Activated CD8-positive, alpha-beta T cell treated with anti-CD3 and anti-CD28 coated beads for 36 hours (primary cell): ENCODE measurements at regions not wholly inside any gene's neighbourhood (a gene's known extent, or its start where the extent isn't known, plus 50 kb on each side); places are given as distances from the start of the nearest gene placed in this dataset.

Experiments
- ATAC-seq: fragments of 200-7000 bp; cut with Tn5 transposase; one replicate; pipeline ENCODE4 v1.10.0; 2021; ENCODE audit warnings: mild to moderate bottlenecking, moderate library complexity
- CTCF ChIA-PET: fragments of 350-600 bp; sonication (Branson Sonifier 250); formaldehyde crosslinking; loops from one replicate; lab custom pipeline; 2021; ENCODE audit warnings: antibody characterized with exemption; lab: Charles Lee
- POLR2A ChIA-PET: fragments of 350-600 bp; sonication (Branson Sonifier 250); formaldehyde crosslinking; loops from one replicate; lab custom pipeline; 2021; ENCODE audit warnings: antibody characterized with exemption; lab: Charles Lee
- DNase-seq: peaks from one replicate; pipeline ENCODE4 v3.0.0-alpha.2; 2020
- H3K27ac Mint-ChIP-seq: one replicate; pipeline ENCODE4 v1.8.0; 2021; ENCODE audit warnings: mild to moderate bottlenecking, mixed read lengths
- H3K27me3 Mint-ChIP-seq: one replicate; pipeline ENCODE4 v1.8.0; 2021; ENCODE audit warnings: mixed read lengths
- H3K36me3 Mint-ChIP-seq: one replicate; pipeline ENCODE4 v1.8.0; 2021; ENCODE audit warnings: low read depth, mixed read lengths
- H3K4me1 Mint-ChIP-seq: one replicate; pipeline ENCODE4 v1.8.0; 2021; ENCODE audit warnings: low read depth, mixed read lengths
- H3K4me3 Mint-ChIP-seq: one replicate; pipeline ENCODE4 v1.8.0; 2021; ENCODE audit warnings: mild to moderate bottlenecking, moderate library complexity, mixed read lengths
- H3K9me3 Mint-ChIP-seq: one replicate; pipeline ENCODE4 v1.8.0; 2021; ENCODE audit warnings: mixed read lengths
- CTCF ChIP-seq: fragments of 200-600 bp; IDR thresholded peaks from one replicate; pipeline ENCODE4 v1.8.0; 2022; ENCODE audit warnings: antibody characterized with exemption, mild to moderate bottlenecking
- intact Hi-C: fragments of 100-400 bp; cut with micrococcal nuclease; formaldehyde crosslinking; loops from one replicate; pipeline ENCODE4 v1.10.0; 2022

GRCh38 chr6:8900056-8900455, 464.7 kb upstream of the SLC35B3 start:
- ChIA-PET CTCF (no interaction called here), POLR2A (no interaction called here)
- Mint-ChIP-seq H3K27me3 (peaks cover 1% of the 10 kb centered on the region), H3K27ac (no peak overlapping the region), H3K4me3 (no peak overlapping the region), H3K36me3 (no peaks in the 10 kb centered on the region), H3K4me1 (no peaks in the 10 kb centered on the region), H3K9me3 (peaks cover 3% of the 10 kb centered on the region)
- no peak for TF ChIP-seq CTCF
- intact Hi-C loops, result no loop called here
- DNase-seq (no peak), ATAC-seq (no peak)

- H3K4me3 Mint-ChIP-seq, result no peak overlapping the region
Observed at GRCh38 chr6:8889514-8889913, 454.2 kb upstream of the SLC35B3 start.

GRCh38 chr6:8888468-8888867, 453.1 kb upstream of the SLC35B3 start:
- CTCF ChIA-PET, result no interaction called here
- no peak for DNase-seq
- POLR2A ChIA-PET, result no interaction called here
- no peaks in the 10 kb centered on the region for H3K9me3 Mint-ChIP-seq
- H3K4me3 Mint-ChIP-seq, result no peak overlapping the region
- H3K27ac Mint-ChIP-seq, result no peak overlapping the region
- H3K4me1 Mint-ChIP-seq, result no peaks in the 10 kb centered on the region
- no peak for ATAC-seq
- no peak for TF ChIP-seq CTCF
- intact Hi-C loops, result no loop called here
- no peaks in the 10 kb centered on the region for H3K36me3 Mint-ChIP-seq
- H3K27me3 Mint-ChIP-seq, result no peaks in the 10 kb centered on the region

More at GRCh38 chr6:8889514-8889913, 454.2 kb upstream of the SLC35B3 start:
- intact Hi-C loops, result no loop called here
- H3K27me3 Mint-ChIP-seq, result no peaks in the 10 kb centered on the region
- no peak overlapping the region for H3K27ac Mint-ChIP-seq
- no peaks in the 10 kb centered on the region for H3K9me3 Mint-ChIP-seq
- no peaks in the 10 kb centered on the region for H3K4me1 Mint-ChIP-seq
- ChIA-PET POLR2A (no interaction called here), CTCF (no interaction called here)
- no peaks in the 10 kb centered on the region for H3K36me3 Mint-ChIP-seq
- TF ChIP-seq CTCF, result no peak
- ATAC-seq (no peak), DNase-seq (no peak)

- Mint-ChIP-seq H3K36me3 (no peaks in the 10 kb centered on the region), H3K4me1 (no peaks in the 10 kb centered on the region), H3K27ac (no peak overlapping the region), H3K9me3 (no peaks in the 10 kb centered on the region), H3K27me3 (no peaks in the 10 kb centered on the region), H3K4me3 (no peak overlapping the region)
- intact Hi-C loops, result no loop called here
- ATAC-seq (no peak), DNase-seq (no peak)
- ChIA-PET POLR2A (no interaction called here), CTCF (no interaction called here)
- no peak for TF ChIP-seq CTCF
Observed at GRCh38 chr6:8881663-8882062, 446.3 kb upstream of the SLC35B3 start.

- intact Hi-C loops, result no loop called here
- DNase-seq, result no peak
- no peak overlapping the region for H3K4me3 Mint-ChIP-seq
- ATAC-seq, result no peak
- no peak overlapping the region for H3K27ac Mint-ChIP-seq
- H3K9me3 Mint-ChIP-seq, result no peaks in the 10 kb centered on the region
- no peaks in the 10 kb centered on the region for H3K4me1 Mint-ChIP-seq
- CTCF ChIA-PET, result no interaction called here
- POLR2A ChIA-PET, result no interaction called here
- no peaks in the 10 kb centered on the region for H3K27me3 Mint-ChIP-seq
- TF ChIP-seq CTCF, result no peak
- H3K36me3 Mint-ChIP-seq, result no peaks in the 10 kb centered on the region
Observed at GRCh38 chr6:8879334-8879733, 444.0 kb upstream of the SLC35B3 start.
